ENCODE measurements at regions not wholly inside any gene's neighbourhood (a gene's known extent, or its start where the extent isn't known, plus 50 kb on each side); places are given as distances from the start of the nearest gene placed in this dataset.
A peak's percentile ranks its signal among the peaks of the same experiment; 100 is the strongest.

DNA sequence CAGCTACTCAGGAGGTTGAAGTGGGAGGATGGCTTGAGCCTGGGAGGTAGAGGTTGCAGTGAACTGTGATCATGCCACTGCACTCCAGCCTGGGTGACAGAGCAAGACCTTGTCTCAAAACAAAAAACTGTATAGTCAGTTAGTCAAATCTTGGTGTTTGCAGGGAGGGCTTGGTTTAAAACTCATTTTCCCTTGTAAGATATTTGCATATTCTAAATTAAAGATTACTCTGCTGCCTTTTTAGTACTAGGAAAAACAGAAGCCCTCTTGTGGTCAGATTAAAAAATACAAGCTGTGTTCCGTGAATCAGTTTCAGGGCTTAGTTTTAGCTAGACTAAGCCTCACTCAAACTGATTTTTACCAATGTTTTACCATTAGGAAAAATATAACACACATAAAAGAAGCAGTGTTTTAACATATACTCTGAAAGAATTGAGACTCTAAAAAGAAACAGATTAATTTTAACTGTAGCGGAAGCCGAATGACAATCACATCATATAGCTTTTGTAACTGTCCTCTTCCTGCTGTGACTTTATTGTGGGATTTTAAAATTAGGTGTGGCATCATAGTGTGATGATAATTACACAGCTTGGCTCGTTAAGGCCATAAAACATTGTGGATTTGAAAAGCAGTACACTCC lies 84.9 kb upstream of the BASP1 start:
- DNase-seq = peak; percentile 68

DNA sequence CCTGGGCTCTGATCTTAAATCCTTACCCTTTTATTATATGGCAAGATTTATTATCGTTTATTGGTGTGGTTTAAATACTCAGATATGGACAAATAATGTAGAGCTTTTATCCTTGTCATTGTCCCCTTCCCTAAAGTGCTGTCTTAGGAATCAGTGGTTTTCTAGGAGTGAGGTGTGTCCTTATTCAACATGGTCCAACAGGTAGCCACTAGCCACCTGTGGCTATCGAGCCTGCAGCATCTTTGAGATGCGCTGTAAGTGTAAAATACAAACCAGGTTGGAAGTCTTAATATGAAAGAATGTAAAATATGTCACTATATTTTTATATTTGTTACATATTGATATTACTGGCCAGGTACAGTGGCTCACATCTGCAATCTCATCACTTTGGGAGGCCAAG lies 82.4 kb upstream of the BASP1 start:
- no peak for DNase-seq

DNA sequence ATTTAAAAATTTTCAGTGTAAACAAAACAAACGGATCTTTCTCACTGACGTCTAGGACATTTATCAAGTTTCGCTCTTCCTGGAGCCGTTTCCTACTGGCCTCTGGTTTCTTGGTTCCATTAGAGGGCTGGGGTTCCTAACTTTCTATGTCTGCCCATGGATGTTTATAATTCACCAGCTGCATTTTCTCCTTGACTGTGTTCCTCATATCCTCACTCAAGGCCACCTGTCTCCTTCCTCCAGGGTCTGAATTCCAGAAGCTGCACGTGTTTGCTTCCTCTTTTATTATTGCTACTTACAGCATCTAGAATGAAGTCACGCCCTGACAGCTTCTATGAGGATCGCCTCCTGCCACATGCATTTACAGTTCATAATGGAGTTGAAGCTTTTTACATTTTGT lies 74.1 kb upstream of the BASP1 start:
- no peak for DNase-seq

DNA sequence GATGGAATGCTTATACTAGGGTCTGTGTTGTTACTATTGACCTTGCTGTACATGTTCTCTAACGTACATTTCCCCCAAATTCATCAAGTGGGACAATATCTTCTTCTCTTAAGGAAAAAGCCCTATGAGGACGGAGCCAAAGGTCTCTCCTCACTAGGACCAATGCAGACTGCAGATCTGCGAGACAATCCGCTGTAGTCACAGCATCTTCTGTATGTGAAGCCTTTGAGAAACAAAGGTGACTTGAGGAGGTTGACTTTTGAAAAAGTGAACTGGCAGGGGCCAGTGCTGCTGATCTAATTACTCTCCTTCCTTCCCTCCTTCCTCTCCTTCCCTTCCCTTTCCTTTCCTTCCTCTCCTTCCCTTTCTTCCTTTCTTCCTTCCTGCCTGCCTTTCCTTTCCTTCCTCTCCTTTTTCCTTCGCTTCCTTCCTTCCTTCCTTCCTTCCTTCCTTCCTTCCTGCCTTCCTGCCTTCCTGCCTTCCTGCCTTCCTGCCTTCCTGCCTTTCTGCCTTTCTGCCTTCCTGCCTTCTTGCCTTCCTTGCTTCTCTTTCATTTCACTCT lies 71.1 kb upstream of the BASP1 start:
- DNase-seq = no peak

DNA sequence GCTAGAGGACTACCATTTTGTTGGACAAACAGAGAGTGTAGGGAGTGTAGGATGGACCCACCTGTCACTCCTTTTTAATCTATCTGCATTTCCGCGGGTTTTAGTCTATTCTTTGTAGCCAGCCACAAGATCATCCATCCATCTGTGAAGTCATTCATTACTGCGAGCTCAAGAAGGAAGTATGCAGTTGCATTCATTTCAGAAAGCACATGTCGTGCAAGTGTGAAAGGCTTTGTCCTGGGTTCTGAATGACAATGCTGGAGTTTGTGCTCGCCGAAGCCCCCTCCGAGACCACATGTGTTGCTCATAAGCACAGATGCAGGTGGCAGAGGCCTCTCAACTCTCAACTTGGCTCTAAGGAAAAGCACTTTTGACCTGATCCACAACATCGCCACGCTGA lies 70.3 kb upstream of the BASP1 start:
- DNase-seq = no peak

DNA sequence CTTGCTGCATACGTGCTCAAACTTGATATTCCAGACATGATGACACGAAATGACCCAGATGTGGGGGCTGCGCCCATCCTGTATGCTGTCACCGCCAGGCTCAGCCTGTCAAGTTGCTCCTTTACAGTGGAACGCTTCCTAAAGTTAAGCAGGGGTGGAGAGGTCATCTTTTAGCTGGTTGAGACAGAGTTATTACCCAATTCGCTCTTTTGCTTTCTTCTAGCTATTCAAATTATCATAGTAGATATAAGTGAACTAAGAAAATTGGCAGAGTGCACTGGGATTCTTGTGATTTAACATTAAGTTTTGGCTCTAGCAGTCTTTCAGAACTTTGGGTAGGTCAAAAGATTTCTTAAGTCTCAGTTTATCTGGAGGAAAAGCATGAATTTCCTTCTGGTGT lies 69.8 kb upstream of the BASP1 start:
- DNase-seq = no peak

DNA sequence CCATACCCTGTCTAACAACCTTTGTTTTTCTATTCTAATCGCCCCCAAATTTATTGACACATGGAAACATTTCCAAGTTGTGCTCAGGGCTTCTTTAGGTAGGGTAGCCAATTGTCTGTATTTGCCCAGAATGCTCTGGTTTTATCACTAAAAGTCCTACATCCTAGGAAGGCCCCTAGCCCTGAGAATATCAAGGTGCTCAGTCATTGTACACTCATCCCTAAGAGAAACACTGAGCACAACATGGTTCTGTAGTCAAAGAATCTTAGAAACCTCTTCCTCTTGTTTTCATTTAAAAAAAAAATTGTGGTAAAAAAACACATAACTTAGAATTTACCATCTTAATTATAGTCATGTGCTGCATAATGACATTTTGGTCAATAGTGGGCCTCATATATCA lies 69.0 kb upstream of the BASP1 start:
- no peak for DNase-seq

DNA sequence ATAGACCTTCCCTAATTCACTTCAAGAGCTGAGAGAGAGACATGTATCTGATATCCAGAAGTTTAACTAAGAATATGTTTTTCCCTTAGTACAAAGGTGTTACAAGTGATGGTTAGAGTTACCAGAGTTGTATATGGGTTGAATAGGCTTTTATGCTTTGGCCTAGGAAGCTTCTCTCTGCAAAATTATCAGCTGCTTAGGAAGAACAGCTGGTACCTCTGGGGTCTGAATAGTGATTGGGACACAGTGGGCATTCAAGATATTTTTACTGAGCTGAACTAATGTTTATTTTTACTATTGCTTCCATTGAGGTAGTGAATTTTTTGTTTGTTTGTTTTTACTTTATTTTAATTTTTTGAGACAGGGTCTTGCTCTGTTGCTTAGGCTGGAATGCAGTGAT lies 67.6 kb upstream of the BASP1 start:
- DNase-seq = no peak

DNA sequence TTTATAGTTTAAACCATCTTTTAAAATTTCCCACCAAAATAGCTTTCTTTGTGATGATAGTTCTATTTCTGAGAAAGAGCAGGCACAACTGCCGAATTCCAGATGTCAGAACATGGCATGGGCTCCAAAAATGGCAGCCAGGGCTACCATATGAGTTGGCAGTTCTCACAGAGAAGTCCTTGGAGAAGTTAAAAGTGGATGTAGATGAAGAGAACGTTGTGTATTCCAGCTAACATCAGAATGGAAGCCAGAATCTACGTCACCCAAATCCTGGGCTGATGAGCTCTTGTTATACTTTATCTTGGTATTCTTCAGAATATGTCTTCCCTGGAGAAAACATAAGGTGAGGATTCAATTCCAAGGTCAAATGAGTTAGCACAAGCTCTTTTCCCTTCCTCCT lies 66.9 kb upstream of the BASP1 start:
- no peak for DNase-seq

DNA sequence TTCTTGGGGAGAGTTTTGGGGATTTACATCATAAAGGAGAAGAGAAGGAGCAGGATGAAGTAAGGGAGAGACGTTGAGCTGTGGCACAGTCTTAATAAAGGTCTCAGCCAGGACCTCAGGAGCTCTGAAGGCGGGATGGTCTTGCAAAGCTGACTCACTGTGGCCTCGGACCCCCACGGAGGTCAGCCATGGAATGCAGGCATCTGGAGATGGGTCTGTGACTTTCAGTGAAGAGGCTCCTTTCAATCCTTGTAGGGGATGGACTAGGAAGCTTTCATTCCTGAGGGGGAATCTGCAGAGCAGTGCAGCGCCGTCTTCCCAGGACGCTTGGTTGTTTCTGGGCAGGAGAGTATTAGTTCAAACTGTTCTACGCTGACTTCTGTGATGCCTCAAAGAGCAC lies 65.7 kb upstream of the BASP1 start:
- no peak for DNase-seq

DNA sequence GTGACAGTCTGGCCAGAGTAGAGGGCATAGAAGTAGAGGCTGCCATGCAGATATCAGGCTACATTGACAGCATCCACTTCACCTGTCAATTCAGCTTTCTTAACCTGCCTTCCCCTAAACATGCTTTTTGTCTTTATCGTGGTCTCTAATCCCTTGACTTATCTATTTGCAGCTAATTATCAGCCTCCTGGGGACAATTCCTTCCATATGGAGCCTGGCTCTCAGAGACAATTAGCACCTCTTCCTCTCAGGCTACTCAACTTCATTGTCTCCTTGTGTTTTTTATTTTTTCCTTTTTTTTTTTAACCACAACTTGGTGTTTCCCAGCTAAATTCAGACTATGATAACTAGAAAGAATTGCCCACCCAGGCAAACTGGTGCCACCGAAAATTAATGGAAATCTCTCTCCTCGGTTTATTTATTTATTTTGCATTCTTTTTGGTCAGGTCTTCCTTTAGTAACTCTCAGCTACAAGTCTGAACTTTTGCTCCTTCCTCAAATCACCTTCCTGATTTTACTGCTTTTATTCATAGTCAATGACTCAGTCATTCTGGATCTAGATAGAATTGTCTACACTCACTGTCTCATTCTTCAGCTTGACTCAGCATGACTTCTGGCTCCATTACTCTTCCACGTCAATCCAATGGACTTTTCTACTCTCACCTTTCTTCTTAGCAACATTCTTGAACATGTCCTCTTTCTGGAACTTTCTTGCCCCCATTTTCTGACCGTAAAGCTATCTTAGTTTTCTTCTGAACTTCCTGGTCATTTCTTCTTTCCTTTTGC lies 63.0 kb upstream of the BASP1 start:
- DNase-seq = peak; percentile 57

DNA sequence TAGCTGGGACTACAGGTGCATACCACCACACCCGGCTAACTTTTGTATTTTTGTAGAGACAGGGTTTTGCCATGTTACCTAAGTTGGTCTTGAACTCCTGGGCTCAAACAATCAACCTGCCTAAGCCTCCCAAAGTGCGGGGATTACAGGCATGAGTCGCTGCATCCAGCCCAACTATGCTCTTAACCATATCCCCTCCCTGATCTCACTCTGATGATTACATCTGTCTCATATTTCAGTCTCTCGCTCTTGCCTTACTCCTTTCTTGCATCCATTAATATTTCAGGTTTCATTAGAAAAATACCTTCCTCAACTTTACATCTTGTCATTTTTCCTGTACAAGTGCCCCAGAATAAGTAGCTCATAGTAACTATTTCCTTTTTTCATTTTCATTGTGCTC lies 61.0 kb upstream of the BASP1 start:
- DNase-seq = no peak

DNA sequence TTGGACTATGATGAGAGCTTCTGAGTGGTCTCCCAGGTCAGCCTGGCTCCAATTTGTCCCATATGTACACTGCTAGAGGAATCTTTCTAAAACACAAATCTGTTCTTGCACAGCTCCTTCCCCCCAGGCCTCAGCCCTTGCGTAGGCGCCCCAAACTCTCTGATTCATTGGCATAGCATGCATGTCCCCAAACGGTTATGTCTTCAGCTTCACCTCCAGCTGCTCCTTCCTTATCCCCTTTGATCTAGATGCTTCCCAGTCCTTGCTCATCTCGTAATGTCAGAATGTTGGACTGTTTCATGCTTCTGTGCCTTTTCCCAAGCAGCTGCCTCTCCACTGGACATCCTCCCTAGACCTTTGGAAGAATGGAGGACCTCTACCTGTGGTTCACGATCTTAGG lies 60.1 kb upstream of the BASP1 start:
- DNase-seq = no peak

DNA sequence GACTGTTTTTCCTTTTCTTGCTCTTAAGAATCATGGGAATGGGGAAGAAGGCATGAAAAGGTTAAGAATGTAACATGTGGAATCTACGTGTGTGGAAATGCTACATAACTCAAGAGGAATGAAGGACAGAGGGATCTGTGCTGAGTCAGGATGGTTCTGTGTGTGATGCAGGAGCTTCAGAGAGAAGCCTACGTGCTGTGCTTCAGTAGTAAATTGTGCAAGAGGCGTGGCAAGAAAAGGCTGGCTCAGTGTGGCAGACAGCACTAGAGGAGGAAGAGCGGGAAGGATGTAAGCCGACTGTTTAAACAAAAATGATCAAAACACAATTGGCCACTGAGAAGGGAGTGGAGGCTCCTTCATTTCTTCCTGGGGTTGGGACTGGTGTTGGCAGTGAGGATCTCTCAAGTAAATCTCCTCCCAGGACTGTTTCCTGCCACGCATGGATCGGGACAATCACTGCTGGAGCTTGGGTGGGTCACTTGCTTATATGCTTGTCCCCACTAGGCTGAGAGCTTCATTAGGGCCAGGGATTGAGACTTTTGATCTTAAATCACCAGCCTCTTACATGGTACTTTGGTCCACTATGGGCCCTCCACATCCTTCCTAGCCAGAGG lies 59.4 kb upstream of the BASP1 start:
- peak; percentile 58 for DNase-seq

DNA sequence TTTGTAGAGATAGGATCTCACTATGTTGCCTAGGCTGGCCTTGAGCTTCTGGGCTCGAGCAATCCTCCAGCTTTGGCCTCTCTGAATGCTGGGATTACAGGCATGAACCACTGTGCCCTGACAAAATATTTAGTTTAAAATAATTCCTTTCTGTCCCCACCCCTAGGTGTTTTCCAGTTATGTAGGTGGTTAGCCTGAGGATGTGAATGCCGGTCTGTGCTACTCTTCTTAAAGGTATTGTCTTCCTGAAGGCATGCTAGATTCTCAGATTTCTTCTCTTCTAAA lies 56.7 kb upstream of the BASP1 start:
- DNase-seq = no peak

DNA sequence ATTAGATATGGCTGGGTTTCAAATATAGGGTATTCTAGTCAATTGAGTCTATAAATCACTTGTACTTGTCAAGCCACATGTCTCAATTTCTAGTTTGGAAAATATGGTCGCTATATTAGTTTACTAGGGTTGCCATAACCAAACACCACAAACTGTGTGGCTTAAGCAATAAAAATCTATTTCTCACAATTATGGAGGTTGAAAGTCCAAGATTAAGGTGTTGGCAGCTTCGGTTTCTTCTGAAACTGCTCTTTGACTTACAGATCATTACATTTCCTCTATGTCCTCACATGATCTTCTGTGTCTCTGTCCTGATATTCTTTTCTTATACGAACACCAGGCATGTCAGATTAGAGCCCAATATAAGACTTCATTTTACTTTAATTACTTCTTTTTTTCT lies 55.8 kb upstream of the BASP1 start:
- no peak for DNase-seq

DNA sequence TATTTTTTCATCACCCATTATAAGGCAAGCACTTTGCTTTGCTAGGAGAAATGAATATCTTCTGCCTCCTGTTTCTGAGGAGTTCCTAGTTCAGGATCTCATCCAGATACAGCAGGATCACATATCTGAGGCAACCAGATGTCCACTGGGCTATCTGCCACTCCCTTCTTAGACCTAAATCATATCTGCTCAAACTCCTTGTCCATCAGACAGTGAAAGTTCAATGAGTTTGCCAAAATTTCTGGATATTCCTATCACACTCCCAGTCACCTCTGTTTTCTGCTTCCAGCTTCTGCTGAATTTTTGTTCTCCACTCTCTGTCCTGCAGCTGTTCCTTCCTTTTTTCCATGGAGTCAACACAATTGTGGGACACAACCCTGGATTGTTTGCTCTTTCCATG lies 54.2 kb upstream of the BASP1 start:
- DNase-seq = no peak

DNA sequence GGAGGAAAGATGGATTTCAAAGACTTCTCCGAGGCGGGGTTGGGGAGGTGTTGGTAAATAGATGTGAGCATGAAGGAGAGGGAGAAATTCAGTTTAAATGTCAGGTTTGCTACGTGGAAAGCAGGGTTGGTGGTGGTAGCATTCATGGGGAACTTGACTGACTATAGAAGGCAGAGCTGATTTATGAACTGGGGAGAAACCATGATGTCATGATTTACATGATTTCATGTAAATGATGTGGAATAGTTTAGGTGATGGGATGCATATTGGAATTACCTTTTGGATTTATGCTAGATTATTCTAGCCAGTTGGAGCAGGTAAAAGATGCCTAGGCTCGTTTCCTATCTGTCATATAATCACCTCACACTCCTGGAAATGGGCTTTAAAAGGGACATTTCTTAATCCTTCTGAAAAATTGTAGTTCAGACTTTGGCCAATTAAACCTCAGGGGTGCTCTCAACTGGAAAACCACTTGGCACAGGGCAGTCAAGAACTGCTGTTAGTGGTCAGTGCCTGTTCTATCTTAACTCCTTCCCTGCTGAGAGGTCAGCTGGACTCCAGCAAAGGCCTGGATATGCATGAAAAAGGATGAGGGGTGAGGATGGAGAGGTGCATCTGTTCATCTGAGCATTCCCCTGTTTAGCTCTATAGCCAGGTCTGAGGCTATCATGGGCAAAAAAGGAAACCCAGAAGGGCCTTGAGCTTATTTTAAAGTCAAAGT lies 50.1 kb upstream of the BASP1 start:
- no peak for DNase-seq

Measured in suppressor macrophage treated with lipopolysaccharide for 4 hours (primary cell).